H9 (cell line): ENCODE measurements at regions not wholly inside any gene's neighbourhood (a gene's known extent, or its start where the extent isn't known, plus 50 kb on each side); places are given as distances from the start of the nearest gene placed in this dataset.

ENCODE experiments used
- DNase-seq: peaks from one replicate; pipeline ENCODE4 v3.0.0-alpha.2; 2017
- H2AFZ ChIP-seq: one replicate; pipeline ENCODE4 v1.6.1; 2013; ENCODE audit warnings: mild to moderate bottlenecking, low read length, control low read depth, moderate library complexity
- H2AK5ac ChIP-seq: 2 replicates; pipeline ENCODE4 v1.6.1; 2013; ENCODE audit warnings: low read length, control low read depth, mixed read lengths; ENCODE audit not compliant: insufficient read length
- H2BK120ac ChIP-seq: one replicate; pipeline ENCODE4 v1.6.1; 2013; ENCODE audit warnings: low read depth, mild to moderate bottlenecking, low read length, control low read depth, inconsistent platforms; ENCODE audit not compliant: poor library complexity, severe bottlenecking
- H2BK12ac ChIP-seq: 2 replicates; pipeline ENCODE4 v1.6.1; 2013; ENCODE audit warnings: low read length, control low read depth, mixed read lengths, low read depth; ENCODE audit not compliant: insufficient read length
- H2BK15ac ChIP-seq: 2 replicates; pipeline ENCODE4 v1.6.1; 2013; ENCODE audit warnings: low read depth, low read length, control low read depth
- H2BK20ac ChIP-seq: one replicate; pipeline ENCODE4 v1.6.1; 2013; ENCODE audit warnings: low read depth, mild to moderate bottlenecking, low read length, control low read depth, inconsistent platforms; ENCODE audit not compliant: poor library complexity, severe bottlenecking
- H2BK5ac ChIP-seq: 2 replicates; pipeline ENCODE4 v1.6.1; 2013; ENCODE audit warnings: low read length, control low read depth, mixed read lengths; ENCODE audit not compliant: insufficient read length
- H3K14ac ChIP-seq: 2 replicates; pipeline ENCODE4 v1.6.1; 2013; ENCODE audit warnings: low read length, control low read depth; ENCODE audit not compliant: insufficient read depth
- H3K18ac ChIP-seq: 2 replicates; pipeline ENCODE4 v1.6.1; 2013; ENCODE audit warnings: low read depth, mild to moderate bottlenecking, mixed read lengths, low read length, control low read depth; ENCODE audit not compliant: insufficient read length
- H3K23ac ChIP-seq: 2 replicates; pipeline ENCODE4 v1.6.1; 2013; ENCODE audit warnings: low read length, control low read depth, mixed read lengths, low read depth; ENCODE audit not compliant: insufficient read length
- H3K23me2 ChIP-seq: 2 replicates; pipeline ENCODE4 v1.6.1; 2013; ENCODE audit warnings: low read depth, mild to moderate bottlenecking, mixed read lengths, low read length, control low read depth; ENCODE audit not compliant: insufficient read length, poor library complexity, severe bottlenecking
- H3K27ac ChIP-seq: 2 replicates; pipeline ENCODE4 v1.5.1; 2013; ENCODE audit warnings: low read length, control low read depth, mixed read lengths, low read depth; ENCODE audit not compliant: insufficient read length
- H3K27me3 ChIP-seq: 2 replicates; pipeline ENCODE4 v1.6.1; 2013; ENCODE audit warnings: low read length, control low read depth, inconsistent platforms; ENCODE audit not compliant: insufficient read depth
- H3K4ac ChIP-seq: 2 replicates; pipeline ENCODE4 v1.6.1; 2013; ENCODE audit warnings: low read depth, mild to moderate bottlenecking, control low read depth, inconsistent platforms, low read length, moderate library complexity
- H3K4me1 ChIP-seq: 2 replicates; pipeline ENCODE4 v1.6.1; 2013; ENCODE audit warnings: low read length, control low read depth, inconsistent platforms; ENCODE audit not compliant: insufficient read depth
- H3K4me2 ChIP-seq: 2 replicates; pipeline ENCODE4 v1.6.1; 2013; ENCODE audit warnings: low read length, control low read depth, mixed read lengths; ENCODE audit not compliant: insufficient read length, insufficient read depth
- H3K56ac ChIP-seq: 2 replicates; pipeline ENCODE4 v1.6.1; 2013; ENCODE audit warnings: low read depth, mild to moderate bottlenecking, mixed read lengths, low read length, control low read depth; ENCODE audit not compliant: insufficient read length
- H3K79me1 ChIP-seq: 2 replicates; pipeline ENCODE4 v1.6.1; 2013; ENCODE audit warnings: low read depth, mild to moderate bottlenecking, moderate library complexity, low read length, control low read depth, inconsistent platforms; ENCODE audit not compliant: insufficient read depth, poor library complexity, severe bottlenecking
- H3K79me2 ChIP-seq: 2 replicates; pipeline ENCODE4 v1.6.1; 2013; ENCODE audit warnings: low read length, control low read depth, inconsistent platforms; ENCODE audit not compliant: insufficient read depth
- H3K9ac ChIP-seq: 2 replicates; pipeline ENCODE4 v1.6.1; 2013; ENCODE audit warnings: low read length, control low read depth, mixed read lengths; ENCODE audit not compliant: insufficient read length; ENCODE audit errors: extremely low read depth
- H3K9me3 ChIP-seq: one replicate; pipeline ENCODE4 v1.6.1; 2013; ENCODE audit warnings: low read depth, low read length, inconsistent platforms; ENCODE audit not compliant: control insufficient read depth
- H3T11ph ChIP-seq: one replicate; pipeline ENCODE4 v1.6.1; 2013; ENCODE audit warnings: mild to moderate bottlenecking, low read length, control low read depth, inconsistent platforms
- H4K20me1 ChIP-seq: one replicate; pipeline ENCODE4 v1.6.1; 2013; ENCODE audit not compliant: control insufficient read depth, insufficient read length, insufficient read depth
- H4K5ac ChIP-seq: 2 replicates; pipeline ENCODE4 v1.6.1; 2013; ENCODE audit warnings: low read depth, mild to moderate bottlenecking, mixed read lengths, low read length, control low read depth; ENCODE audit not compliant: insufficient read length
- H4K8ac ChIP-seq: replicated peaks from 2 replicates; pipeline ENCODE4 v1.6.1; 2013; ENCODE audit warnings: low read length, control low read depth, mixed read lengths, low read depth; ENCODE audit not compliant: insufficient read length
- H4K91ac ChIP-seq: 2 replicates; pipeline ENCODE4 v1.6.1; 2013; ENCODE audit warnings: low read depth, mild to moderate bottlenecking, moderate library complexity, mixed read lengths, low read length, control low read depth; ENCODE audit not compliant: insufficient read length
- H3K27ac Mint-ChIP-seq, 3 experiments: 2 replicates in 2 of 3; 3 replicates in 1 of 3; pipeline ENCODE4 v1.8.0; 2020 to 2021; ENCODE audit warnings: mixed read lengths in 3 of 3, mild to moderate bottlenecking in 1 of 3, moderate library complexity in 1 of 3
- H3K27me3 Mint-ChIP-seq: 2 replicates; pipeline ENCODE4 v1.8.0; 2021; ENCODE audit warnings: low read depth, mild to moderate bottlenecking, moderate library complexity, mixed read lengths
- H3K36me3 Mint-ChIP-seq, 3 experiments: 2 replicates in 2 of 3; 3 replicates in 1 of 3; pipeline ENCODE4 v1.8.0; 2020 to 2021; ENCODE audit warnings: low read depth in 3 of 3, mixed read lengths in 3 of 3; ENCODE audit not compliant: insufficient read depth in 1 of 3
- H3K4me1 Mint-ChIP-seq, 2 experiments: 2 replicates each; pipeline ENCODE4 v1.8.0; 2020; ENCODE audit warnings: mixed read lengths in 2 of 2
- H3K4me3 Mint-ChIP-seq, 2 experiments: 2 replicates in 1 of 2; 3 replicates in 1 of 2; pipeline ENCODE4 v1.8.0; 2020 to 2021; ENCODE audit warnings: mild to moderate bottlenecking in 2 of 2, mixed read lengths in 2 of 2, moderate library complexity in 1 of 2
- H3K9me3 Mint-ChIP-seq, 2 experiments: 2 replicates in 1 of 2; 3 replicates in 1 of 2; pipeline ENCODE4 v1.8.0; 2020; ENCODE audit warnings: mild to moderate bottlenecking in 2 of 2, mixed read lengths in 2 of 2, moderate library complexity in 1 of 2
- CTCF ChIP-seq: fragments of 200-600 bp; sonication (generic); conservative IDR thresholded peaks from 3 replicates; pipeline ENCODE4 v1.8.0; 2021; ENCODE audit warnings: antibody characterized with exemption, mild to moderate bottlenecking
- WGBS: extraction: QIAGEN DNeasy Blood & Tissue Kit; methylation state at CpG from one replicate; pipeline ENCODE4 v1.1.7; 2013; ENCODE audit warnings: missing lambda C conversion rate, low lambda C conversion rate, mixed read lengths; ENCODE audit not compliant: insufficient read length; ENCODE audit errors: extremely low coverage; 5-methylcytosine and 5-hydroxymethylcytosine counted together

GRCh38 chr16:86928523-86929011 lies 350.2 kb downstream of the FOXL1 start:
- TF ChIP-seq CTCF = no peak
- Histone ChIP-seq H3K14ac (no peak overlapping the region), H3K18ac (no peak overlapping the region), H2BK15ac (no peak overlapping the region), H2AK5ac (no peak overlapping the region), H2BK5ac (no peak overlapping the region), H4K20me1 (peaks cover 4% of the 10 kb centered on the region), H2BK120ac (no peak overlapping the region), H3K79me1 (no peaks in the 10 kb centered on the region), H3K23me2 (no peaks in the 10 kb centered on the region), H3K23ac (no peak overlapping the region), H2AFZ (no peak overlapping the region), H3K79me2 (no peaks in the 10 kb centered on the region), H3K9ac (no peak overlapping the region), H3K27ac (no peak overlapping the region), H3K4ac (no peak overlapping the region), H3K56ac (no peak overlapping the region), H2BK12ac (no peak overlapping the region), H4K91ac (no peak overlapping the region), H3K4me1 (peaks cover 5% of the 10 kb centered on the region; the same call in 1 of the 2 replicates), H3K27me3 (no peaks in the 10 kb centered on the region), H2BK20ac (no peak overlapping the region), H3T11ph (no peak overlapping the region), H3K4me2 (no peak overlapping the region), H4K5ac (no peak overlapping the region), H4K8ac (no peak overlapping the region), H3K9me3 (no peaks in the 10 kb centered on the region)
- Mint-ChIP-seq H3K36me3 (no peaks in the 10 kb centered on the region), H3K27me3 (no peaks in the 10 kb centered on the region; the same call in 1 of the 2 replicates), H3K9me3 (no peaks in the 10 kb centered on the region), H3K4me1 (peaks cover 2 to 7% of the 10 kb centered on the region in 2 experiments; a peak in 3 of 4 replicates), H3K27ac (no peak overlapping the region; a peak in 1 of 7 replicates), H3K4me3 (no peak overlapping the region)
- no peak for DNase-seq
- no CpG with 5 or more reads among the region's 9 CpGs for WGBS
